GM18505 (cell line): ENCODE measurements at regions not wholly inside any gene's neighbourhood (a gene's known extent, or its start where the extent isn't known, plus 50 kb on each side); places are given as distances from the start of the nearest gene placed in this dataset.
A peak's percentile ranks its signal among the peaks of the same experiment; 100 is the strongest.

Source experiments
- ATAC-seq: cut with Tn5 transposase; IDR thresholded peaks from one replicate; pipeline ENCODE4 v1.9.1; 2021; ENCODE audit not compliant: unreplicated experiment
- POLR2A ChIP-seq: IDR thresholded peaks from 4 replicates; pipeline ENCODE4 v1.6.1; 2011; ENCODE audit warnings: borderline replicate concordance; ENCODE audit not compliant: insufficient read depth, insufficient read length; ENCODE audit errors: extremely low read depth

GRCh38 chr3:111285694-111286093 lies 214.1 kb downstream of the NECTIN3 start:
- no peak for TF ChIP-seq POLR2A

GRCh38 chr3:111286746-111287145 lies 215.1 kb downstream of the NECTIN3 start:
- ATAC-seq, result no peak
- TF ChIP-seq POLR2A, result no peak

More at GRCh38 chr3:111285694-111286093, 214.1 kb downstream of the NECTIN3 start:
- ATAC-seq, result no peak

- no peak for ATAC-seq
- TF ChIP-seq POLR2A, result no peak
Observed at GRCh38 chr3:111292117-111292516, 220.5 kb downstream of the NECTIN3 start.

GRCh38 chr3:111299192-111299615 lies 227.6 kb downstream of the NECTIN3 start:
- TF ChIP-seq POLR2A, result no peak
- ATAC-seq, result no peak

GRCh38 chr3:111301238-111301798 lies 229.7 kb downstream of the NECTIN3 start:
- TF ChIP-seq POLR2A, result no peak
- ATAC-seq, result no peak

- TF ChIP-seq POLR2A, result no peak
- ATAC-seq, result no peak
Observed at GRCh38 chr3:111302063-111302462, 230.4 kb downstream of the NECTIN3 start.

GRCh38 chr3:111303760-111304159 lies 232.1 kb downstream of the NECTIN3 start:
- no peak for ATAC-seq
- no peak for TF ChIP-seq POLR2A

- TF ChIP-seq POLR2A, result no peak
- no peak for ATAC-seq
Observed at GRCh38 chr3:111307676-111308075, 234.3 kb upstream of the CD96 start.

GRCh38 chr3:111311126-111311525 lies 230.9 kb upstream of the CD96 start:
- no peak for TF ChIP-seq POLR2A
- ATAC-seq, result no peak

- ATAC-seq, result peak; percentile 90
- TF ChIP-seq POLR2A, result no peak
Observed at GRCh38 chr3:111311709-111312235, 230.2 kb upstream of the CD96 start.

GRCh38 chr3:111314181-111314873 lies 227.7 kb upstream of the CD96 start:
- no peak for ATAC-seq

GRCh38 chr3:111314898-111315297 lies 227.1 kb upstream of the CD96 start:
- ATAC-seq, result no peak
- TF ChIP-seq POLR2A, result no peak

More at GRCh38 chr3:111314181-111314873, 227.7 kb upstream of the CD96 start:
- TF ChIP-seq POLR2A, result no peak

GRCh38 chr3:111315930-111316587 lies 225.9 kb upstream of the CD96 start:
- ATAC-seq, result no peak
- no peak for TF ChIP-seq POLR2A

GRCh38 chr3:111318289-111318688 lies 223.7 kb upstream of the CD96 start:
- no peak for ATAC-seq
- TF ChIP-seq POLR2A, result no peak

- ATAC-seq, result no peak
- no peak for TF ChIP-seq POLR2A
Observed at GRCh38 chr3:111319598-111319997, 222.4 kb upstream of the CD96 start.

- no peak for ATAC-seq
- TF ChIP-seq POLR2A, result no peak
Observed at GRCh38 chr3:111321786-111322185, 220.2 kb upstream of the CD96 start.
